Breast epithelium (tissue), 4 donors: ENCODE measurements at regions not wholly inside any gene's neighbourhood (a gene's known extent, or its start where the extent isn't known, plus 50 kb on each side); places are given as distances from the start of the nearest gene placed in this dataset.

Experiments
- DNase-seq, 2 donors: peaks; one replicate each; pipeline ENCODE4 v3.0.0-alpha.2; 2019; ENCODE audit warnings: low spot score in 2 of 2
- H3K27ac ChIP-seq, 2 donors: fragments of 200-600 bp; sonication (generic) in 1 of 2; one replicate each; pipeline ENCODE4 v1.5.1; 2016 to 2019; ENCODE audit warnings: mild to moderate bottlenecking in 1 of 2
- H3K27me3 ChIP-seq, 2 donors: fragments of 200-600 bp; sonication (generic) in 1 of 2; one replicate each; pipeline versions ENCODE4 v1.5.1 to v1.6.0; 2017 to 2019; ENCODE audit warnings: control low read depth in 1 of 2, mild to moderate bottlenecking in 1 of 2
- H3K36me3 ChIP-seq: fragments of 200-600 bp; one replicate; pipeline ENCODE4 v1.5.1; 2019
- H3K4me1 ChIP-seq, 2 donors: fragments of 200-600 bp; sonication (generic); one replicate each; pipeline ENCODE4 v1.5.1; 2016 to 2019; ENCODE audit warnings: control low read depth in 1 of 2
- H3K4me3 ChIP-seq, 3 donors: fragments of 200-600 bp; sonication (generic); 1 replicate in 2 of 3; 2 replicates in 1 of 3; pipeline ENCODE4 v1.5.1; 2016 to 2019; ENCODE audit warnings: mild to moderate bottlenecking in 3 of 3, moderate library complexity in 2 of 3
- H3K9me3 ChIP-seq, 2 donors: fragments of 200-600 bp; sonication (generic) in 1 of 2; one replicate each; pipeline ENCODE4 v1.5.1; 2016 to 2019; ENCODE audit warnings: control low read depth in 1 of 2
- POLR2A ChIP-seq: fragments of 450-650 bp; IDR thresholded peaks from one replicate; pipeline ENCODE4 v1.6.1; 2016; ENCODE audit warnings: antibody characterized with exemption, mild to moderate bottlenecking, moderate library complexity
- POLR2AphosphoS5 ChIP-seq, 3 donors: sonication (generic); formaldehyde crosslinking; IDR thresholded peaks; one replicate each; pipeline ENCODE4 v1.6.1; 2017; ENCODE audit warnings: antibody characterized with exemption in 3 of 3
- intact Hi-C: fragments of 100-400 bp; cut with DNase I; formaldehyde crosslinking; loops from one replicate; pipeline ENCODE4 v1.15.1; 2023; ENCODE audit warnings: low total_unique reads
- TF ChIP-seq, protein P1 (sequence below), 3 donors: fragments of 450-650 bp; IDR thresholded peaks; one replicate each; pipeline ENCODE4 v1.5.1; 2016 to 2017; ENCODE audit warnings: antibody characterized with exemption in 3 of 3, mild to moderate bottlenecking in 3 of 3, moderate library complexity in 3 of 3

DNA sequence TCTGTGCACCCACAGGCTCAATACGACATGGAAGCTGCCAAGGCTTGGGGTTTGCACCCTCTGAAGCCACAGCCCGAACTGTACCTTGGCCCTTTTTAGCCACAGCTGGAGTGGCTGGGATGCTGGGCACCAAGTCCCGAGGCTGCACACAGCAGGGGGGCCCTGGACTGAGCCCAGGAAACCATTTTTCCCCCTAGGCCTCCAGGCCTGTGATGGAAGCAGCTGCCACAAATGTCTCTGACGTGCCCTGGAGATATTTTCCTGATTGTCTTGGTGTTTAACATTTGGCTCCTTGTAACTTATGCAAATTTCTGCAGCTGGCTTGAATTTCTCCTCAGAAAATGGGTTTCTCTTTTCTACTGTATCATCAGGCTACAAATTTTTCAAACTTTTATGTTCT, 82.3 kb upstream of the LPAR1 start:
- H3K9me3 ChIP-seq = peaks cover 0 to 4% of the 10 kb centered on the region in 2 donors
- no peaks in the 10 kb centered on the region for H3K4me1 ChIP-seq
- H3K36me3 ChIP-seq = no peaks in the 10 kb centered on the region
- H3K27ac ChIP-seq = no peak overlapping the region
- TF ChIP-seq POLR2AphosphoS5 (IDR thresholded peaks at IDR 0.05) (no peak), POLR2A (no peak)
- TF ChIP-seq, protein P1, sequence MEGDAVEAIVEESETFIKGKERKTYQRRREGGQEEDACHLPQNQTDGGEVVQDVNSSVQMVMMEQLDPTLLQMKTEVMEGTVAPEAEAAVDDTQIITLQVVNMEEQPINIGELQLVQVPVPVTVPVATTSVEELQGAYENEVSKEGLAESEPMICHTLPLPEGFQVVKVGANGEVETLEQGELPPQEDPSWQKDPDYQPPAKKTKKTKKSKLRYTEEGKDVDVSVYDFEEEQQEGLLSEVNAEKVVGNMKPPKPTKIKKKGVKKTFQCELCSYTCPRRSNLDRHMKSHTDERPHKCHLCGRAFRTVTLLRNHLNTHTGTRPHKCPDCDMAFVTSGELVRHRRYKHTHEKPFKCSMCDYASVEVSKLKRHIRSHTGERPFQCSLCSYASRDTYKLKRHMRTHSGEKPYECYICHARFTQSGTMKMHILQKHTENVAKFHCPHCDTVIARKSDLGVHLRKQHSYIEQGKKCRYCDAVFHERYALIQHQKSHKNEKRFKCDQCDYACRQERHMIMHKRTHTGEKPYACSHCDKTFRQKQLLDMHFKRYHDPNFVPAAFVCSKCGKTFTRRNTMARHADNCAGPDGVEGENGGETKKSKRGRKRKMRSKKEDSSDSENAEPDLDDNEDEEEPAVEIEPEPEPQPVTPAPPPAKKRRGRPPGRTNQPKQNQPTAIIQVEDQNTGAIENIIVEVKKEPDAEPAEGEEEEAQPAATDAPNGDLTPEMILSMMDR (IDR thresholded peaks at IDR 0.05) = no peak
- no peak for DNase-seq
- no peaks in the 10 kb centered on the region for H3K27me3 ChIP-seq
- H3K4me3 ChIP-seq = no peak overlapping the region
- intact Hi-C loops = no loop called here

DNA sequence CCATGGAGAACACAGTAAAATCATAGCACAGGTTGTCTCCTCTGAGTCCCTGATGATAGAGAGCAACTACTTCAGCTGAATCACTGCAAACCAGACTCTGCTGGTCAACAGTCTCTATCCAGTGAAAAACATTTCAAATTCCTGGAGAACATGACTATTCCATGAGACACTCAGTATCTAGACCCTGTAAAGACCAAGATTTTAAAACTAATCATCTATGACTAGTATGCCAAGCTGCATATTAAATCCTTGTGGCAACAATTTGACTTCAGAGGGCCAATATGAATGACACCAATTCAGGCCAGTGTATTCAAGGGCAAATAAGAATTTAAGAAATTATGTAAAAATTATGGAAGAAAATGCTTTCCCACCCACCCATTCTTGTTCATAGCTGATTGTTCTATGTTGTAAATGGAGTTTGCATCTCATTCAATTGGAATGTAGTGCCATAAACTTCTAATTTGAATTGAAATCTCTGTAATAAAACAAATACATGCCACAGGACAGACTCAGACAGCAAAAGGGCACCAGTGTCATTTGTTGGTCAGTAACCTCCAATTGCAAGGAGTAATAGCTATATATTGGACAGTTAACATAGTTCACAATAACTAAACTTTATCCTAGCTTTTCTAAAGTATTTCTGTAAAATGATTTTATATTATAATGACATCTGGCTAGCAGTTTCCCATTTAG, 80.1 kb upstream of the LPAR1 start:
- Histone ChIP-seq H3K36me3 (no peaks in the 10 kb centered on the region), H3K27me3 (no peaks in the 10 kb centered on the region), H3K4me1 (no peaks in the 10 kb centered on the region), H3K27ac (no peak overlapping the region), H3K9me3 (peaks cover 0 to 4% of the 10 kb centered on the region in 2 donors), H3K4me3 (no peak overlapping the region)
- no peak for DNase-seq
- intact Hi-C loops = no loop called here
- no peak for TF ChIP-seq POLR2A
- no peak for TF ChIP-seq POLR2AphosphoS5 (IDR thresholded peaks at IDR 0.05)
- TF ChIP-seq, protein P1 (IDR thresholded peaks at IDR 0.05) = no peak

DNA sequence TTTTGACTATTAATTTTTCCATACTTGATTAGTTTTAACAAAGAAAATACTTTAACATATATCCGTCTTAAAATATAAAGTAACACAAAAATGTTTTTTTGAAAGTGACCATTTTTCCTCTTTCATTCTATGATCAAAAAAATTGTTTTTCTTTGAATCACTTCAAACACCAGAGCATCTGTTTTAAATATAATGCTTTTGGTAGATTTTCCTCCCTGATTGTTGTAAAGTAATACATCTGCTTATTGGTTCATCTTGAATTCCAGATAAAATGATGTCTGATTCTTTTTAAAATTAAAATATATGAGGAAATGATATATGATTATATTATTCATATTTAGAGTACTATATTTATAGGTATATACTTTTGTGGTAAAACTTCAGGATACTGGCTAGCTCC, 76.2 kb upstream of the LPAR1 start:
- TF ChIP-seq POLR2A = no peak
- TF ChIP-seq, protein P1 (IDR thresholded peaks at IDR 0.05) = no peak
- intact Hi-C loops = loop anchor here (2.0 kb wide), 1 partner anchor 18 kb away; no protein-coding TSS in a partner anchor
- Histone ChIP-seq H3K9me3 (no peaks in the 10 kb centered on the region), H3K36me3 (no peaks in the 10 kb centered on the region), H3K27me3 (no peaks in the 10 kb centered on the region), H3K4me1 (no peaks in the 10 kb centered on the region), H3K4me3 (no peak overlapping the region), H3K27ac (no peak overlapping the region)
- no peak for DNase-seq

DNA sequence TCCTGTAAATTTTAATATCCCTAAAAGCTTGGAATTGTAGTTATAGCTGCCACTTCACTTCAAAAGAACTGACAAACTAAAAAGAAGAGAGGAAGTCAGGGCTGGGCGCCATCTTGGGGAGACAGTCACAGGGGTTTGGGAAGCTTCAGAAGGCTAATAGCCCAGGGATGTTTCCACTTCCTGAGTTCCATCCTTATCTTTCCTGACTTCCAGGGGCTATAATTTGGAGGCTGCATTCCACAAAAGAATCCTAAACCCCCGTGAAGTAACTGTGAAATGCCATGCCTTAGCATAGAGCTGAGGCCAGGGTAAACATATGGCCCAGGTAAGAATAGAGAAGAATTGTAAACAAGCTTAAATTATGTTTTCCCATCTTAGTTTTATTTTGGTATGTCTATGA, 75.4 kb upstream of the LPAR1 start:
- no peak overlapping the region for H3K27ac ChIP-seq
- H3K9me3 ChIP-seq = no peaks in the 10 kb centered on the region
- no peaks in the 10 kb centered on the region for H3K4me1 ChIP-seq
- TF ChIP-seq, protein P1 (IDR thresholded peaks at IDR 0.05) = no peak
- no peak for TF ChIP-seq POLR2A
- TF ChIP-seq POLR2AphosphoS5 (IDR thresholded peaks at IDR 0.05) = no peak
- H3K36me3 ChIP-seq = no peaks in the 10 kb centered on the region
- DNase-seq = no peak
- no peak overlapping the region for H3K4me3 ChIP-seq
- H3K27me3 ChIP-seq = no peaks in the 10 kb centered on the region
- intact Hi-C loops = loop anchor here (2.0 kb wide), 1 partner anchor 19 kb away; no protein-coding TSS in a partner anchor

DNA sequence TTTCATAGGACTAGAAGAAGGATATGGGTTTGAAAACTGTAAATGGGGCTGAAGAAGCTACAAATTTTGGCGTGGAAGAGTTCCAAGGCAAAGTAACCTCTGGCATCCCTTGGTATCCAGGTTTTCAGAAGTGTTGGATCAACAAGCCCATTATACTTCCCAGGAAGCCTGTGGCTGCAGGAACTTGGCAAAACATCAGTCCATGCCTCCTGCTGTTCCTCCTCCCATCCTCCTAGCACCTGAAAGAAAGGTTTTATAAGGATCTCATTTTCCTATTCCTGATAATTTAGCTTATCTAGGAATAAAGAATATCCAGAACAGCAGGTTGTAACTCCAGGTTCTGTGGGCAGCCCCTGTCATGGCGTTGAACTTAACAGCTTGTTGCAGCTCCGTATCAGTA, 72.5 kb upstream of the LPAR1 start:
- TF ChIP-seq POLR2AphosphoS5 (IDR thresholded peaks at IDR 0.05) (no peak), POLR2A (no peak)
- TF ChIP-seq, protein P1 (IDR thresholded peaks at IDR 0.05) = no peak
- DNase-seq = no peak
- Histone ChIP-seq H3K4me1 (no peaks in the 10 kb centered on the region), H3K9me3 (no peaks in the 10 kb centered on the region), H3K27me3 (no peaks in the 10 kb centered on the region), H3K36me3 (no peaks in the 10 kb centered on the region), H3K4me3 (no peak overlapping the region), H3K27ac (no peak overlapping the region)
- intact Hi-C loops = no loop called here
